H1 (cell line): ENCODE measurements at regions not wholly inside any gene's neighbourhood (a gene's known extent, or its start where the extent isn't known, plus 50 kb on each side); places are given as distances from the start of the nearest gene placed in this dataset.

Source experiments
- CTCF ChIA-PET: fragments of 300-600 bp; sonication (Branson Sonifier 250); formaldehyde crosslinking; loops from one replicate; lab custom pipeline; 2021; ENCODE audit not compliant: partially characterized antibody; lab: Charles Lee
- POLR2A ChIA-PET: fragments of 300-600 bp; sonication (Branson Sonifier 250); formaldehyde crosslinking; loops from one replicate; lab custom pipeline; 2021; ENCODE audit warnings: inconsistent platforms; ENCODE audit not compliant: partially characterized antibody; lab: Charles Lee
- DNase-seq, 2 experiments: peaks; one replicate each; pipeline versions ENCODE4 v3.0.0 to v3.0.0-alpha.2; 2010 to 2022; ENCODE audit warnings: low spot score in 2 of 2, low read depth in 1 of 2, mixed read lengths in 1 of 2
- FAIRE-seq: peaks from 2 replicates; lab custom pipeline; 2011; peaks lifted over from hg19 to GRCh38; lab: Jason Lieb, UNC
- H2AFZ ChIP-seq: 2 replicates; pipeline ENCODE4 v1.8.1; 2012; ENCODE audit warnings: low read length, inconsistent platforms
- H2AK5ac ChIP-seq: 2 replicates; pipeline ENCODE4 v1.6.1; 2013; ENCODE audit warnings: low read depth, low read length
- H2BK120ac ChIP-seq: replicated peaks from 2 replicates; pipeline ENCODE3; 2013; ENCODE audit warnings: low read depth, low read length, inconsistent platforms
- H2BK12ac ChIP-seq: 2 replicates; pipeline ENCODE4 v1.6.1; 2013; ENCODE audit warnings: low read depth, low read length
- H2BK15ac ChIP-seq: 2 replicates; pipeline ENCODE4 v1.6.1; 2013; ENCODE audit warnings: low read length
- H2BK20ac ChIP-seq: 2 replicates; pipeline ENCODE4 v1.6.1; 2013; ENCODE audit warnings: low read length
- H2BK5ac ChIP-seq: 2 replicates; pipeline ENCODE4 v1.6.1; 2013; ENCODE audit warnings: low read depth, low read length
- H3K14ac ChIP-seq: 2 replicates; pipeline ENCODE4 v1.6.1; 2013; ENCODE audit warnings: inconsistent platforms; ENCODE audit not compliant: insufficient read length
- H3K18ac ChIP-seq: 2 replicates; pipeline ENCODE4 v1.6.1; 2013; ENCODE audit warnings: low read length; ENCODE audit errors: extremely low read depth
- H3K23ac ChIP-seq: 2 replicates; pipeline ENCODE4 v1.6.1; 2013; ENCODE audit warnings: inconsistent platforms; ENCODE audit not compliant: insufficient read length
- H3K23me2 ChIP-seq: 2 replicates; pipeline ENCODE4 v1.6.1; 2013; ENCODE audit warnings: low read depth, low read length
- H3K27ac ChIP-seq: 2 replicates; pipeline ENCODE4 v1.6.1; 2011; ENCODE audit warnings: low read depth, low read length, inconsistent platforms
- H3K27me3 ChIP-seq, 4 experiments: replicated peaks in 1 of 4; 1 replicate in 1 of 4; 2 replicates in 3 of 4; pipeline versions ENCODE4 v1.6.1 to v1.8.1; 2011 to 2013; ENCODE audit warnings: low read length in 3 of 4, mild to moderate bottlenecking in 3 of 4, inconsistent platforms in 2 of 4, mixed read lengths in 2 of 4, moderate library complexity in 1 of 4; ENCODE audit not compliant: control insufficient read depth in 3 of 4, insufficient read depth in 3 of 4; ENCODE audit errors: extremely low read depth in 1 of 4
- H3K36me3 ChIP-seq, 4 experiments: 2 replicates each; pipeline versions ENCODE4 v1.6.1 to v1.8.1; 2011 to 2013; ENCODE audit warnings: mild to moderate bottlenecking in 4 of 4, low read length in 3 of 4, moderate library complexity in 2 of 4, control low read depth in 1 of 4, inconsistent platforms in 1 of 4; ENCODE audit not compliant: insufficient read depth in 4 of 4, control insufficient read depth in 2 of 4
- H3K4ac ChIP-seq: replicated peaks from 2 replicates; pipeline ENCODE3; 2013; ENCODE audit warnings: low read length, low read depth, mixed read lengths, inconsistent platforms; ENCODE audit not compliant: insufficient read length
- H3K4me1 ChIP-seq, 4 experiments: replicated peaks in 1 of 4; 1 replicate in 1 of 4; 2 replicates in 3 of 4; pipeline versions ENCODE4 v1.6.1 to v1.8.1; 2011 to 2013; ENCODE audit warnings: low read length in 3 of 4, inconsistent platforms in 2 of 4, mixed read lengths in 1 of 4; ENCODE audit not compliant: insufficient read depth in 4 of 4, control insufficient read depth in 3 of 4
- H3K4me2 ChIP-seq, 2 experiments: 2 replicates each; pipeline versions ENCODE4 v1.6.1 to v1.8.1; 2011 to 2013; ENCODE audit warnings: low read depth in 2 of 2, low read length in 2 of 2, control low read depth in 1 of 2, inconsistent platforms in 1 of 2, mild to moderate bottlenecking in 1 of 2; ENCODE audit not compliant: insufficient read depth in 1 of 2
- H3K4me3 ChIP-seq, 4 experiments: fragments of 200-600, 300-600 bp in 1 of 4; sonication (generic), shearing (Covaris generic), sonication (Bioruptor Twin) in 1 of 4; 2 replicates each; pipeline versions ENCODE4 v1.5.1 to v1.8.1; 2011 to 2016; ENCODE audit warnings: low read length in 4 of 4, low read depth in 3 of 4, control low read depth in 2 of 4, inconsistent platforms in 2 of 4, mild to moderate bottlenecking in 2 of 4, mixed read lengths in 1 of 4, moderate library complexity in 1 of 4; ENCODE audit not compliant: insufficient read depth in 2 of 4; ENCODE audit errors: extremely low read depth in 1 of 4
- H3K56ac ChIP-seq: replicated peaks from 2 replicates; pipeline ENCODE3; 2013; ENCODE audit warnings: low read depth, mild to moderate bottlenecking, mixed read lengths, low read length, inconsistent platforms; ENCODE audit not compliant: insufficient read length
- H3K79me1 ChIP-seq: 2 replicates; pipeline ENCODE4 v1.6.1; 2013; ENCODE audit warnings: low read depth, low read length, control low read depth
- H3K79me2 ChIP-seq, 2 experiments: 2 replicates each; pipeline versions ENCODE4 v1.6.1 to v1.8.1; 2012 to 2013; ENCODE audit warnings: low read length in 2 of 2, mild to moderate bottlenecking in 2 of 2, inconsistent platforms in 1 of 2; ENCODE audit not compliant: insufficient read depth in 2 of 2, control insufficient read depth in 1 of 2
- H3K9ac ChIP-seq, 4 experiments: replicated peaks in 1 of 4; 1 replicate in 1 of 4; 2 replicates in 3 of 4; pipeline versions ENCODE4 v1.6.1 to v1.8.1; 2011 to 2013; ENCODE audit warnings: low read depth in 3 of 4, low read length in 3 of 4, control low read depth in 2 of 4, mild to moderate bottlenecking in 2 of 4, moderate library complexity in 2 of 4, inconsistent platforms in 1 of 4; ENCODE audit errors: extremely low read depth in 1 of 4
- H3K9me3 ChIP-seq, 2 experiments: 2 replicates each; pipeline versions ENCODE4 v1.6.1 to v1.8.1; 2012 to 2013; ENCODE audit warnings: mild to moderate bottlenecking in 2 of 2, moderate library complexity in 2 of 2, control low read depth in 1 of 2, inconsistent platforms in 1 of 2, low read depth in 1 of 2, low read length in 1 of 2, mixed read lengths in 1 of 2; ENCODE audit not compliant: insufficient read depth in 2 of 2
- H4K20me1 ChIP-seq, 2 experiments: replicated peaks in 1 of 2; 2 replicates each; pipeline versions ENCODE3 to v1.8.1; 2011 to 2013; ENCODE audit warnings: inconsistent platforms in 2 of 2, low read length in 2 of 2, mild to moderate bottlenecking in 1 of 2; ENCODE audit not compliant: insufficient read depth in 2 of 2, control insufficient read depth in 1 of 2
- H4K5ac ChIP-seq: 2 replicates; pipeline ENCODE4 v1.6.1; 2013; ENCODE audit warnings: low read length, low read depth, mixed read lengths, inconsistent platforms; ENCODE audit not compliant: insufficient read length
- H4K8ac ChIP-seq: 2 replicates; pipeline ENCODE4 v1.8.0; 2013; ENCODE audit warnings: mild to moderate bottlenecking, moderate library complexity, low read length, inconsistent platforms; ENCODE audit not compliant: insufficient read depth; ENCODE audit errors: extremely low read depth
- H4K91ac ChIP-seq: replicated peaks from 2 replicates; pipeline ENCODE3; 2013; ENCODE audit warnings: low read length, mixed read lengths, inconsistent platforms; ENCODE audit not compliant: insufficient read length
- BACH1 ChIP-seq: IDR thresholded peaks from 2 replicates; pipeline ENCODE4 v1.6.1; 2012; ENCODE audit warnings: low read length, improper control_type of control experiment
- GTF2F1 ChIP-seq: IDR thresholded peaks from 2 replicates; pipeline ENCODE4 v1.6.1; 2012; ENCODE audit warnings: low read depth, low read length, improper control_type of control experiment, borderline replicate concordance
- RXRA ChIP-seq: IDR thresholded peaks from 2 replicates; pipeline ENCODE4 v1.6.1; 2011; ENCODE audit warnings: low read depth, mild to moderate bottlenecking, low read length, moderate library complexity; ENCODE audit not compliant: insufficient read depth
- whole genome bisulfite sequencing, 2 experiments: shearing (Covaris generic) in 1 of 2; methylation state at CpG; one replicate each; pipeline versions ENCODE4 v1.1.6 to v1.1.7; 2013 to 2015; ENCODE audit warnings: low lambda C conversion rate in 2 of 2, mixed read lengths in 2 of 2, inconsistent platforms in 1 of 2, low coverage in 1 of 2, missing lambda C conversion rate in 1 of 2; ENCODE audit not compliant: insufficient replicate concordance in 2 of 2, insufficient coverage in 1 of 2, insufficient read length in 1 of 2; ENCODE audit errors: extremely low coverage in 1 of 2, missing lambda C conversion rate in 1 of 2; 5-methylcytosine and 5-hydroxymethylcytosine counted together
- TF ChIP-seq, protein P1 (sequence below): IDR thresholded peaks from 2 replicates; pipeline ENCODE4 v1.6.1; 2011; ENCODE audit warnings: low read depth, mild to moderate bottlenecking, low read length; ENCODE audit not compliant: insufficient read depth

DNA sequence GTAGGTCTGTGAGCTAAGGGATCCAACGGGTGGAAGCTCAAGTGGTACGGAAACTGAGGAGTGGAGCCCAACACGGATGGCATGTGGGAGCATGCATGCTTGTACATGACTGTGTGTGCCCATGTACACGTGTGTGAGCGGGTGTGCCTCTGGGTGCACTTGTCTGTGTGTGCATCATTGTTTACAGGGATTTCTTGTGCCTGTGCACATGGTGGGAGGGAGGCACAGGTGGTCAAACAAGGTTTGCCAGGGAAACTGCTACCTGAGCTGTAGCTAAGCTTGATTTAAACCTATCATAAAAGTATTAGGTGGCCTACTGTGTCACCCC lies 122.5 kb upstream of the MAMLD1 start:
- ChIA-PET POLR2A (no interaction called here), CTCF (no interaction called here)
- DNase-seq = no peak
- no peak overlapping the region for H3K23ac ChIP-seq
- peaks cover 0 to 2% of the 10 kb centered on the region in 2 experiments for H4K20me1 ChIP-seq
- no peak overlapping the region for H3K14ac ChIP-seq
- H3K79me2 ChIP-seq = no peaks in the 10 kb centered on the region
- H2BK15ac ChIP-seq = no peak overlapping the region
- no peak overlapping the region for H4K8ac ChIP-seq
- no peak overlapping the region for H4K5ac ChIP-seq
- H3K23me2 ChIP-seq = 0 out of 2 replicates have a peak, but pooled peaks cover 2% of the 10 kb centered on the region
- 68% methylated on average over 4 of the region's 5 CpGs; no CpG with 5 or more reads in 1 of the 2 experiments for WGBS, 2 experiments
- no peak overlapping the region for H2BK5ac ChIP-seq
- no peaks in the 10 kb centered on the region; a peak in 1 of 7 replicates for H3K4me1 ChIP-seq
- no peaks in the 10 kb centered on the region for H3K9me3 ChIP-seq
- no peaks in the 10 kb centered on the region for H3K36me3 ChIP-seq
- H3K18ac ChIP-seq = no peak overlapping the region
- H3K79me1 ChIP-seq = no peaks in the 10 kb centered on the region
- H3K9ac ChIP-seq = no peak overlapping the region
- no peak overlapping the region for H3K4me2 ChIP-seq
- no peaks in the 10 kb centered on the region for H3K27me3 ChIP-seq
- FAIRE-seq = no peak
- H4K91ac ChIP-seq = no peak overlapping the region
- no peak overlapping the region for H2BK120ac ChIP-seq
- no peak overlapping the region for H3K27ac ChIP-seq
- no peak overlapping the region for H2BK20ac ChIP-seq
- no peak overlapping the region for H2AFZ ChIP-seq
- H2BK12ac ChIP-seq = no peak overlapping the region
- no peak overlapping the region for H3K4ac ChIP-seq
- no peak overlapping the region for H3K4me3 ChIP-seq
- H3K56ac ChIP-seq = no peak overlapping the region
- TF ChIP-seq, protein P1, sequence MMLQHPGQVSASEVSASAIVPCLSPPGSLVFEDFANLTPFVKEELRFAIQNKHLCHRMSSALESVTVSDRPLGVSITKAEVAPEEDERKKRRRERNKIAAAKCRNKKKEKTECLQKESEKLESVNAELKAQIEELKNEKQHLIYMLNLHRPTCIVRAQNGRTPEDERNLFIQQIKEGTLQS = no peak
- TF ChIP-seq BACH1 (no peak), GTF2F1 (no peak), RXRA (no peak)
- no peak overlapping the region for H2AK5ac ChIP-seq
